C4-2B (cell line): ENCODE measurements at regions not wholly inside any gene's neighbourhood (a gene's known extent, or its start where the extent isn't known, plus 50 kb on each side); places are given as distances from the start of the nearest gene placed in this dataset.

Experiments used
- H3K27ac ChIP-seq: fragments of 450-650 bp; 2 replicates; pipeline ENCODE4 v1.5.1; 2017
- CTCF ChIP-seq: fragments of 450-650 bp; conservative IDR thresholded peaks from 2 replicates; pipeline ENCODE4 v1.5.1; 2017; ENCODE audit warnings: mild to moderate bottlenecking
- ZFX ChIP-seq: fragments of 450-650 bp; IDR thresholded peaks from 2 replicates; pipeline ENCODE4 v1.6.1; 2017

- TF ChIP-seq CTCF (no peak), ZFX (no peak)
- no peak overlapping the region for H3K27ac ChIP-seq
Measured at GRCh38 chr11:134802116-134802515, 390.1 kb upstream of the B3GAT1 start.

- TF ChIP-seq ZFX (no peak), CTCF (no peak)
Measured at GRCh38 chr11:134801570-134801969, 389.5 kb upstream of the B3GAT1 start.

GRCh38 chr11:134800826-134801225 is 388.8 kb upstream of the B3GAT1 start:
- no peak overlapping the region for H3K27ac ChIP-seq
- no peak for TF ChIP-seq ZFX
- TF ChIP-seq CTCF: no peak

More at GRCh38 chr11:134801570-134801969, 389.5 kb upstream of the B3GAT1 start:
- no peak overlapping the region for H3K27ac ChIP-seq

GRCh38 chr11:134800130-134800529 is 388.1 kb upstream of the B3GAT1 start:
- no peak for TF ChIP-seq ZFX
- TF ChIP-seq CTCF: no peak
- no peak overlapping the region for H3K27ac ChIP-seq

- TF ChIP-seq CTCF: no peak
- no peak for TF ChIP-seq ZFX
- no peak overlapping the region for H3K27ac ChIP-seq
Measured at GRCh38 chr11:134799386-134799785, 387.3 kb upstream of the B3GAT1 start.

GRCh38 chr11:134797411-134798089 is 385.5 kb upstream of the B3GAT1 start:
- TF ChIP-seq ZFX (no peak), CTCF (no peak)
- H3K27ac ChIP-seq: no peak overlapping the region

GRCh38 chr11:134795017-134795416 is 383.0 kb upstream of the B3GAT1 start:
- no peak for TF ChIP-seq CTCF
- no peak for TF ChIP-seq ZFX
- H3K27ac ChIP-seq: no peak overlapping the region
